Prostate gland (tissue), 2 donors: ENCODE measurements at regions not wholly inside any gene's neighbourhood (a gene's known extent, or its start where the extent isn't known, plus 50 kb on each side); places are given as distances from the start of the nearest gene placed in this dataset.

Experiments used
- DNase-seq: peaks from one replicate; pipeline ENCODE4 v3.0.0-alpha.2; 2019; ENCODE audit warnings: low spot score
- H3K27ac ChIP-seq, 2 donors: fragments of 200-600 bp; sonication (generic); 2 replicates each; pipeline ENCODE4 v1.5.1; 2017 to 2019
- H3K27me3 ChIP-seq: fragments of 200-600 bp; sonication (generic); replicated peaks from 2 replicates; pipeline ENCODE4 v1.5.1; 2019; ENCODE audit not compliant: insufficient read depth
- H3K36me3 ChIP-seq, 2 donors: fragments of 200-600 bp; sonication (generic); 1 replicate in 1 of 2; 2 replicates in 1 of 2; pipeline versions ENCODE4 v1.5.1 to v1.8.1; 2017 to 2019
- H3K4me1 ChIP-seq: fragments of 200-600 bp; sonication (generic); replicated peaks from 2 replicates; pipeline ENCODE4 v1.5.1; 2019
- H3K4me3 ChIP-seq, 2 donors: fragments of 200-600 bp; sonication (generic); 2 replicates each; pipeline ENCODE4 v1.5.1; 2017 to 2019
- H3K9me3 ChIP-seq: fragments of 200-600 bp; sonication (generic); 2 replicates; pipeline ENCODE4 v1.5.1; 2017
- CTCF ChIP-seq, 4 experiments: fragments of 200-600 bp in 2 of 4; fragments of 450-650 bp in 2 of 4; sonication (generic) in 2 of 4; IDR thresholded peaks; 1 replicate in 3 of 4; 2 replicates in 1 of 4; pipeline ENCODE4 v1.5.1; 2016 to 2019; ENCODE audit warnings: antibody characterized with exemption in 4 of 4, mild to moderate bottlenecking in 2 of 4, moderate library complexity in 2 of 4
- POLR2A ChIP-seq: fragments of 450-650 bp; IDR thresholded peaks from one replicate; pipeline ENCODE4 v1.6.1; 2016; ENCODE audit warnings: antibody characterized with exemption, mild to moderate bottlenecking
- POLR2AphosphoS5 ChIP-seq: sonication (generic); formaldehyde crosslinking; IDR thresholded peaks from one replicate; pipeline ENCODE4 v1.6.1; 2017; ENCODE audit warnings: antibody characterized with exemption
- WGBS: methylation state at CpG from one replicate; pipeline ENCODE4 v1.1.5; 2018; 5-methylcytosine and 5-hydroxymethylcytosine counted together
- intact Hi-C: fragments of 100-400 bp; cut with DNase I; formaldehyde crosslinking; loops from one replicate; pipeline ENCODE4 v1.14.2; 2022

GRCh38 chr18:76564655-76565237, 69.7 kb upstream of the ZNF516 start:
- WGBS, result 30% methylated on average over 4 of the region's 4 CpGs
- no peaks in the 10 kb centered on the region for H3K9me3 ChIP-seq
- peak overlapping the region; percentile 68 to 75 for H3K27ac ChIP-seq
- peaks cover 7% of the 10 kb centered on the region for H3K4me1 ChIP-seq
- H3K4me3 ChIP-seq, result no peak overlapping the region
- H3K36me3 ChIP-seq, result no peaks in the 10 kb centered on the region
- TF ChIP-seq CTCF (IDR thresholded peaks at IDR 0.05) (no peak), POLR2A (no peak), POLR2AphosphoS5 (no peak)
- no peak for DNase-seq
- intact Hi-C loops, result loop anchor here (5.0 kb wide), 2 partner anchors 37 to 48 kb away; no protein-coding TSS in a partner anchor
- no peaks in the 10 kb centered on the region for H3K27me3 ChIP-seq

GRCh38 chr18:76564117-76564516, 69.1 kb upstream of the ZNF516 start:
- Histone ChIP-seq H3K27me3 (no peaks in the 10 kb centered on the region), H3K4me1 (peaks cover 7% of the 10 kb centered on the region), H3K27ac (peak overlapping the region; percentile 68 to 75), H3K4me3 (no peak overlapping the region), H3K36me3 (no peaks in the 10 kb centered on the region), H3K9me3 (no peaks in the 10 kb centered on the region)
- intact Hi-C loops, result no loop called here
- 67% methylated on average over 8 of the region's 8 CpGs for WGBS
- no peak for DNase-seq
- TF ChIP-seq POLR2AphosphoS5 (no peak), POLR2A (no peak), CTCF (IDR thresholded peaks at IDR 0.05) (no peak)

DNA sequence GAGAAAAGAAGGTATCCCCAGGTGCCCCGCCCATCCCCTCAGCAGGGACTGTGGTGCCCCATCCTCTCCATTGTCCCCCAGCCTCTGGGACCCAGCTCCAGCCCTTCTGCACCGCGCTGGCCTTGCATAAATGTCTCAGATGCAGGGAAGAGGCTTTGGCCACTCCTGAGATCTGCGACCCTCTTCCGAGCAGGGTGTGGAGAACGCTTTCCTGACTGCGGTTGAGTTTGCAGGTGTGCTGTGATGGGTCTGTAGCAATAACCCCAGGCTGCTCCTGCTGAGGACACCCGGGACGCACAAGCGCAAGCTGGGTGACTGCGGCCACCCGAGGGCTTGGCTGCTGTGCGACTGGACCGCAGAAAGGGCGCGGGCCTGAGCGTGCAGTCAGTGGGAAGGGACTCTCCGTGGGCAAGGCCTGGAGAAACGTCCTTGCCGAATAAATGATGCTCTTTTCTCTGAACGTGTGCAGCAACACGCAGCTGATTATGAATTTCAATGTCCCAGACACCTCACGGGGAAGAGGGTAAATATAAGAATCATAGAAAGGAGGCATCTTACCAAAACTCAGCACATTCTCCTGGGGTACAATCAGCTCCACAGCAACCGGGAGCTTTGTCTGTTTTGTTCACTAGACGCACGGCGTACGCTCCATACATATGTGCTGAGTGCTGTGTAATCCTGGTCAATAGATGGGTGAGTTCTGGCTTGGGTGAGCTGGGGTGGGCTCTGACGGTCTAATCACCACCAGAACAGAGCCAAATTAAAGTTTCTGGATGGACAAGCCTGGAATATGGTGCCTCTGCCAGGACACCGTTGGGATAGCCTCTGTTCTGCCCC, 67.5 kb upstream of the ZNF516 start:
- WGBS, result 97% methylated on average over 30 of the region's 30 CpGs
- H3K4me1 ChIP-seq, result peaks cover 7% of the 10 kb centered on the region
- intact Hi-C loops, result no loop called here
- DNase-seq, result no peak
- TF ChIP-seq POLR2A (no peak), CTCF (IDR thresholded peaks at IDR 0.05) (no peak), POLR2AphosphoS5 (no peak)
- H3K27me3 ChIP-seq, result no peaks in the 10 kb centered on the region
- no peak overlapping the region for H3K4me3 ChIP-seq
- H3K27ac ChIP-seq, result no peak overlapping the region
- H3K9me3 ChIP-seq, result no peaks in the 10 kb centered on the region
- no peaks in the 10 kb centered on the region for H3K36me3 ChIP-seq

- WGBS, result 49% methylated on average over 18 of the region's 18 CpGs
- Histone ChIP-seq H3K27me3 (no peaks in the 10 kb centered on the region), H3K27ac (no peak overlapping the region)
Measured at GRCh38 chr18:76558881-76559667, 64.0 kb upstream of the ZNF516 start.

More at GRCh38 chr18:76558881-76559667, 64.0 kb upstream of the ZNF516 start:
- TF ChIP-seq POLR2AphosphoS5 (no peak), CTCF (IDR thresholded peaks at IDR 0.05) (no peak), POLR2A (no peak)
- H3K9me3 ChIP-seq, result no peaks in the 10 kb centered on the region
- H3K4me3 ChIP-seq, result no peak overlapping the region
- intact Hi-C loops, result no loop called here
- no peaks in the 10 kb centered on the region for H3K4me1 ChIP-seq
- no peak for DNase-seq
- H3K36me3 ChIP-seq, result no peaks in the 10 kb centered on the region
